ENCODE measurements at regions not wholly inside any gene's neighbourhood (a gene's known extent, or its start where the extent isn't known, plus 50 kb on each side); places are given as distances from the start of the nearest gene placed in this dataset.

DNA sequence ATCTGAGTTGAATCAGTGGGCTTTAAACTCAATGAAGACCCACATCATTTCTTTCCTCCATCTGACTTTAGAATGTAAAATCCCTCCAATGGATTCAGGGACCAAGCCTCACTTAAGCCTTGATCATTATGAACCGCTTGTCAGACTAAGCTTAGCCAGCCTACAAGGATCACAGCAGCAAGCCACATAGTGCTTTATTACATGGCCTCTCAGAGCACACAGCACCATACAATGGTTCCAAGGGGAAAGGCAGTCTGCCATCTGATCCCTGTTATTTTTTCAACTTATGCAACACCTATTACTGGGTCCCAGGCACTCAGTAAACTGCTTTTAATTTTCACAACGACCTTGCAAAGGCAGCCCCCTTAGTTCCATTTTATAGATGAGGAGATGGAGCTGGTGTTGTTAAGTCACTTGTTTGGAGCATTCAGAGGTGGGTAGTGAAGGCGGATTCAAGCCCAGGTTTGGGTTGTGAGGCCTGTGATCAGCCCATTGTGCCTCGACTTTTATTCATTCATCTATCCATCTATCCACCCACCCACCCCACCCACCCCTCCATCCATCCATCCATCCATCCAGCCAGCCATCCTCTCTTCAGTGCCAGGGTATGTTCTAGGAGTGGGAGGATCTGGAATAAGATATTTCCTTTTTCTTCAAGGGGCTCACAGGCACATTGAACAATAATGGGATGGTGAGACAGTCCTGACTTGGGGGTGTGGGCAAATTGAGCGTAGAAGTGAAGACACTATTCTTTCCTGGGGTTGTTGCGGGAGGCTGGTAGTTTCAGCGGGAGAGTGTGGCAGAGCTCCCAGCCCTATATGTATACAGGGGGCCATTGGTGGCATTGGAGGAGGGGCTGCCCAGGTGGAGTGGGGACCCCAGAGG, 141.2 kb downstream of the MYCN start:
- DNase-seq (ENCODE audit: low spot score): no peak

GRCh38 chr2:16080516-16080915, 140.2 kb downstream of the MYCN start:
- DNase-seq (ENCODE audit: low spot score): no peak

DNA sequence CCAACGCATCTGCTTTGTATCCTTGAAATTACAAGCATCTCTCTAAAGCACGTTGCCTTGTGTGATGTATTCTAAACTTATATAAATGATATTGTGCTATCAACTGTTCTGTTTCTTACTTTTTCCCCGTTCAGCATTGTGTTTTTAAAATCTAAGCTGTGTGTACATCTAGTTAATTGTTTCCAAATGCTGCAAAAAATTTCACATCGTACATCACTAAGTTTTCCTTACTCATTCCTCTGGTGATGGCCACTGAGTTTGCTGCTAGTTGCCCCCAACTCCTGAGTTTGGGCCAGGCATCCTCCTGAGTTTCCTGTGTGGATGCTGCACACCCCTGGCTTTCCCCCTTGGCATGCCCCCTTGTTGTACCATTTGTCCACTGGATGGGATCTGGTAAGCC, 139.7 kb downstream of the MYCN start:
- no peak for DNase-seq (ENCODE audit: low spot score)

DNA sequence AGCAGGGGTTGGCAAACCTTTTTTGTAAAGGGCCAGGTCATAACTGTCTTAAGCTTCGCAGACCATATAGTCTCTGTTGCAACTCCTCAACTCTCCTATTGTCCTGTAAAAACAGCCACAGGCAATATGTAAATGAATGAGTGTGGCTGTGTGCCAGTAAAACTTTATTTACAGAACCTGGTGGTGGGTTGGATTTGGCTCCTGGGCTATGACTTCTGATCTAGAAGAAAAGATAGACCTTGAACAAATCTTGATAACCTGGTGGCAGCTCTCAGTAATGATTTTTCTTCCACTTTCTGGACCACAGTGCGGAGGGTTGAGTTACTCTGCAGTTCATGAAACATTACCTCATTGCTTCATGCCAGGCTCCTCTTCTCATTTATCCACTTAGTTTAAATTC, 139.3 kb downstream of the MYCN start:
- DNase-seq (ENCODE audit: low spot score): no peak

DNA sequence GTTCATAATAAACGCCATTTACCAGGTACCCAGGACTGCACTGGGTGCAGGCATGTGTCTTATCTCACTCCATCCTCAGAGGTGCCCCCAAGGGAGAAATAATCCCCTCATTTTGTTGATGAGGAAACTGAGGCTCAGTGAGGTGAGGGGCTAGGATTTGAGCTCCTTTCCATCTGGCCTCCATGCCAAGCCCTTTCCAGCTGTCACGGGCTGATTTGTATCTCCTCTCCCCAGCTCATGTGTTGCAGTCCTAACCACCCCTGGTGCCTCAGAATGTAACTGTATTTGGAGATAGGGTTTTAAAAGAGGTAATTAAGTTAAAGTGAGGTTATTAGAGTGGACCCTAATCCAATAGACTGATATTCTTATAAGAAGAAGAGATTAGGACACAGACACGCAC, 137.3 kb downstream of the MYCN start:
- DNase-seq (ENCODE audit: low spot score): no peak

GRCh38 chr2:16076911-16077310, 136.6 kb downstream of the MYCN start:
- no peak for DNase-seq (ENCODE audit: low spot score)

DNA sequence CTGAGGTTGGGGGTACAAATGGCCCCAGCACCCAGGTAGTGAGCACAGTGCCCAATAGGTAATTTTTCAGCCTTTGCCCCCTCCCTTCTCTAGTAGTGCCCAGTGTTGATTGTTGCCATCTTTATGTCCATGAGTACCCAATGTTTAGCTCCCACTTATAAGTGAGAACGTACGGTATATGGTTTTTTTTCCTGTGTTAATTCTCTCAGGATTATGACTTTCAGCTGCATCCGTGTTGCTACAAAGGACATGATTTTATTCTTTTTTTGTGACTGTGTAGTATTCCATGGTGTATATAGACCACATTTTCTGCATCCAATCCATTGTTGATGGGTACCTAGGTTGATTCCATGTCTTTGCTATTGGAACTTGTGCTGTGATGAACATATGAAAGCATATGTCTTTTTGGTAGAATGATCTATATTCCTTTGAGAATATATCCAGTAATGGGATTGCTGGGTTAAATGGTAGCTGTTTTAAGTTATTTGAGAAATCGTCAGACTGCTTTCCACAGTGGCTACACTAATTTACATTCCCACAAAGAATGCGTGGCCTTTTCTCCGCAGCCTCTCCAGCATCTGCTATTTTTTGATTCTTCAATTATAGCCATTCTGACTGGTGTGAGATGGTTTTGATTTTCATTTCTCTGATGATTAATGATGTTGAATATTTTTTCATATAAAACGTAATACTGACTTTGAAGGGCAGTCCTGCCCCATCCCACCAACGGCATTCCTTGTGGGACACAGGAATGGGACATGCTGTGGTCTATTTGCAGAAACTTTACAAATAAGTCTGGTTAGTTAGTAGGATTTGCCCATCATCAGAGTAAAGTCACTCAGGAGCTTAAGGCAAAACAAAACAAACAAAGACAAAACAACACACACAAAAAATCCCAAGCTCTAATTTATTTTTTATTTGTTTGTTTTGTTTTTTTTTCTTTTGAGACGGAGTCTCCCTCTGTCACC, 135.0 kb downstream of the MYCN start:
- no peak for DNase-seq (ENCODE audit: low spot score)

GRCh38 chr2:16073921-16074425, 133.6 kb downstream of the MYCN start:
- DNase-seq (ENCODE audit: low spot score): no peak

- DNase-seq (ENCODE audit: low spot score): no peak
Measured at GRCh38 chr2:16073471-16073870, 133.1 kb downstream of the MYCN start.

DNA sequence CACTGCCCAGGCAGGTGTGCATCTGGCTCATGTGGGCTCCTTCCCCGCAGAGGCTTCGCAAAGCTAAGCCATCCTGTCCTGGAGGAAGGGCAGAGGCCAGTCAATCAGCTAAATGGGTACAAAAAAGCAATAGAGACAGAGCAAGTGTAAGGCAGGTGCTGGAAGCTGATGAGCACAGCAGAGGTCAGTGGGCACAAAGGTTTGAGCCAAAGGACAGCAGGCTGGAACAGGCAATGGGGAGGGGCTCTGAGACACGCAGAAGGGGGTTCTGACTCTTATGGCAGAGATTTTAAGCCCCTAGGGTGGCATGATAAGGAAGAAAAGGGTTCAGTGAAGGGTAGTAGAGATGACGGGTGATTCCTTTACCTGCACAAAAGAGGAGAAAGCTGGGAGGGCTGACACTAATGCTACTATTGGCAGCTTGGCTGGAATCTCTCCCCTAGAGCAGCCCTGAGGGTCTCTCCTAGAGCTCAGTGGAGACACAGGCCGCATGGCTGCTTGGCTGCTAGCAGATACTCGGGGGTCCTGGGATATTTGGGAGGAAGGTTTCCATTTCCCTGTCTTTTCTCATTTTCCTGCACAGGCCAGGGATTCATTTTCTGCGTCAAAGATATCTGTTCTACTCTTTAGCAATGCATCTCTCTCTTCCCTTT, 132.4 kb downstream of the MYCN start:
- DNase-seq (ENCODE audit: low spot score): no peak

DNA sequence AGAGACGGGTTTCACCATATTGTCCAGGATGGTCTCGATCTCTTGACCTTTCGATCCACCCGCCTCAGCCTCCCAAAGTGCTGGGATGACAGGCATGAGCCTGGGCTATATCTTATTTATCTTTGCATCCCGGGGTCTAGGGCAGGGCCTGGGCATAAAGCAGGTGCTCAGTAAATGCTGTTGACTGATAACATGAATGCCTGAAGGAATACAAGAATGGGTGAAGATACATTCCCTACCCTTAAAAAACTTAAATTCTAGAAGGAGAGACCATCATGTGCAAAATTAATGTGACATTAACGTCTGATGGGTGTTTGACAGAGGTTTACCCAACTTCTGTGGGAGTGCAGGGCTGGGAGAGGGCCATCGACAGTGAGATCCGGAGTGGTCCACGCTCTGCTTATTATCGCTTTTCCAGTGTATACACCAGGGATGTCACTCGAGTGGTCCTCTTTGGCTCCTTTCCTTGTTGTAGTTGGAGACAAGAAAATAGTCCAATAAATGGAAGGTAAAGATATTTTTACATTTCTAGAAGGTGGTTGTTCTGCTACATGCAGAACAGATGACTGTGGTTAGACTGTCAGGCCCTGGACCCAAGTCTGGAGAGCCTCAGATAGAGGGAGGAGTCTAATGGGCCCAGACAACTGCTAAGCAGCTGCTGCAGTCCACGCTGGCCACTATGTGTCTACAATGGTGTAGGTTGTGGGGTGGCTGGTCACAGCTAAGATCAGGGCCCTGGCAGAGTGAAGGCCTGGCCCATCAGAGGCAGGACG, 131.7 kb downstream of the MYCN start:
- DNase-seq (ENCODE audit: low spot score): no peak

DNA sequence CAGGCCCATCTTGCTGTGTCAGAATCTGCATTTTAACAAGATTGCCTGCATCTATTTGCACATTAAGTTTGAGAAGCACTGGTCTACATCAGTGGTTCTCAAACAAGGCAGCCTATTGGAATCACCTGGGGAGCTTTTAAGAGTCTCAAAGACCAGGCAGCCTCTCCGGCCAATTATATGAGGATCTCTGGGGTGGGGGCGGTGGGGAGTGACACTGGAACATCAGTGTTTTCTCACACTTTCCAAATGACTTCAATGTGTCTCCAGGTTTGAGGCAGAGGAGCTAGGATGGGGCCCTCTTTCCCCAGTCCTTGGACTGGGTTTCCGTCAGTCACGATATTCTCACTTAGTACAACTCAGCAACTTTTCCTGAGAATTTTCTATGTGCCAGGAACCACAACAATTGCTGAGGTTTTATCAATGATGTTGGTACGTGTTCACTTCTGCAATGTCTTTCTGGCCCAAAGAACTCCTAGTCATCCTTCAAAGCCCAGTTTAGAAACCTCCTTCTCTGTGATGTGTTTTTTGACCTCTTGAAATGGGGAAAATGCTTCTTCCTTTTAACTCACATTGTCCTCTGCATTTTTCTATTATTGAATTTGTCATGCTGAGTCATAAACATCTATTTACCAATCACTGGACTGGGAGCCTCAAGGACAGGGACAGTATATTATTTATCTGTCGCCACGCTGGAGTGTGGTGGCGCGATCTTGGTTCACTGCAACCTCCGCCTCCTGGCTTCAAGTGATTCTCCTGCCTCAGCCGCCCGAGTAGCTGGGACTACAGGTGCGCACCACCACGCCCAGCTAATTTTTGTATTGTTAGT, 130.9 kb downstream of the MYCN start:
- no peak for DNase-seq (ENCODE audit: low spot score)

- no peak for DNase-seq (ENCODE audit: low spot score)
Measured at GRCh38 chr2:16070648-16070971, 130.3 kb downstream of the MYCN start.

DNA sequence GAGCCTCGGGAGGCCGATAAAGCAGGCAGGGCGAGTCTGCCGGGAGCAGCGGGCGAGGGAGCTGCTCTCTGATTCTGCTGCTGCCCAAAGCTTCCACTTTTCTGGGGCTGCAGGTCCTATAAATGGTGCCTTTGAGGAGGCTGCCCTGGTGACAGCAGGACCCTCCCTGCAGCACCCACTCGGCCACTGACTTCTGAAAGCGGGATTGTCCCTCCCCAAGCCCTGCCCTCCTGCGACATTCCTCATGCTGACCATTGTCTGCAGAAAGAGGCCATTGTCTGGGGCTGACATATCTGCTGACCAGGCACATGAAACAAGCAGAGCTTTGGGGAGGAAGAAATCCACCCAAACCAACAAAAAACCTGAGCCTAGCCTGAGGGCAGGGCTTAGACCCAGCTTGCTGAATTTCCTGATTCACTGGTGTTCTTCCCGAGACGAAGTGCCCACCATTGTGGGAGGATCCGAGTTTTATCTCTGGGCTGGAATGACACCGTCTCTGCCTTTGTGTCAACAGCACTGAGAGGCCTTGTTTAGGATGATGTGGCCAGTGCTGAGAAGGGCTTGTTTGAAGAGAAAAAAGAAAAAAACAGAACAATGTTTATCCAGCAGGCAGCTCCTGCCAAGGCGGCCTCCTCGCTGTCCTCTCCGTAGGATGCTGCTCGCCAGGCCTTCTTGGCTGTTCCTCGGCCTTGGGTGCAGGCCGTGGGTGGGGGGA, 129.7 kb downstream of the MYCN start:
- DNase-seq (ENCODE audit: low spot score): no peak

DNA sequence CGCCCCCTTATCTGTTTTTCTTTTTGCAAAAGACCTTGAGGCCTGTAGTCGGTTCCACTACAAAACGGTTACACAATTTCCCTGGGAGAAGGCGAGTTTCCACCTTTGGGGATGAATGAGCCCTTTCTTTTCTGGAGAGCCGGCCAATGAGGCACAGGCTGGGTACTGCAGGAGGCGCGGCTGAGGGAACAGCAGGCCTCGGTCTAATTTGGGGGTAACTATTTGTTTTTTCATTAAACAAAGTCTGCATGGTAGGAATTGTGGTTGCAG, 129.2 kb downstream of the MYCN start:
- no peak for DNase-seq (ENCODE audit: low spot score)

DNA sequence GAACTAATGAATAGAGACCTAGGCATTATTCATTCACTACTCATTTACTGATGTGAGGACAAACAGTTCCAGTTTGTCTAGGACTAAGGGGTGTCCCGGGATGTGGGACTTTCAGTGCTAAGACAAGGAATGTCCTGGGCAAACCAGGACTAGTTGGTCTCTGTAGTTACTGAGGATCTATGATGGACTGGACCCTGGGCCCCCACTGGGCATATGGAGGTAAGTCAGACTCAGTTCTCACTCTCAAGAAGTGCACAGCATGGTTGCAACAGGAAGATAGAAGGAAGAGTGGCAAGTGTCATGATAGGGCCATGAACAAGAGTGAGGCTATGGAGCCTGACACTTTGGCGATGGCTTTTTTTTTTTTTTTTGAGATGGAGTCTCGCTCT, 128.2 kb downstream of the MYCN start:
- DNase-seq (ENCODE audit: low spot score): no peak

GRCh38 chr2:16067866-16068551, 127.7 kb downstream of the MYCN start:
- DNase-seq (ENCODE audit: low spot score): no peak

DNA sequence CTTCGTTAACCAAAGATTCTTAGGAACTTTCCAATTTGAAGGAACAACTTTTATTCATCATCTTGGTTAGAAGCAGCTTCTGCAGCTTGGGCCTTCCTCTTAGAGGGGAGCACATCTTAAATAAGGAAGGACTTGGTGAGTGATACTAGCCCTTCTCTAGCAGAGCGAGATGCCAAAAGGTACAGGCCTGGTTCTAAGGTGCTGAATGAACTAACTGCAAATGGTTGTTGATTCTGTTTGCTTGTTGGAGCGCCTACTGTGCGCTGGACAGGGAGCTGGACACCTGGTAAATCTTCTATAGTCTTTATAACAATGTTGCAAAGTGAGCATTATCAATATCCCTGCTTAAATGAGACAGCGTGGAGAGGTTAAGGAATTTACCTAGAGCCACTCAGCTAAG, 127.1 kb downstream of the MYCN start:
- no peak for DNase-seq (ENCODE audit: low spot score)

GRCh38 chr2:16067037-16067406, 126.7 kb downstream of the MYCN start:
- DNase-seq (ENCODE audit: low spot score): no peak
